Panc1 (cell line): ENCODE measurements at regions not wholly inside any gene's neighbourhood (a gene's known extent, or its start where the extent isn't known, plus 50 kb on each side); places are given as distances from the start of the nearest gene placed in this dataset.

Source experiments
- CTCF ChIP-seq: fragments of 450-650 bp; IDR thresholded peaks from 2 replicates; pipeline ENCODE4 v1.5.1; 2017; ENCODE audit warnings: mild to moderate bottlenecking
- POLR2AphosphoS5 ChIP-seq: IDR thresholded peaks from 2 replicates; pipeline ENCODE4 v1.6.1; 2012; ENCODE audit warnings: mild to moderate bottlenecking, low read depth, low read length, moderate library complexity
- REST ChIP-seq, 2 experiments: IDR thresholded peaks; 2 replicates each; pipeline ENCODE4 v1.6.1; 2011 to 2012; ENCODE audit warnings: low read depth in 2 of 2, control low read depth in 1 of 2, low read length in 1 of 2, mild to moderate bottlenecking in 1 of 2, moderate library complexity in 1 of 2; ENCODE audit not compliant: insufficient read depth in 1 of 2
- SIN3A ChIP-seq: IDR thresholded peaks from 2 replicates; pipeline ENCODE4 v1.6.1; 2012; ENCODE audit warnings: low read depth, mild to moderate bottlenecking, low read length, moderate library complexity, borderline replicate concordance; ENCODE audit not compliant: insufficient read depth

- no peak for TF ChIP-seq CTCF
- no peak for TF ChIP-seq SIN3A
- TF ChIP-seq REST (IDR thresholded peaks at IDR 0.05; ENCODE audit: insufficient read depth in 1 of 2, low read depth in 2 of 2, low read length in 1 of 2), result no peak
- no peak for TF ChIP-seq POLR2AphosphoS5
These were observed 1249.0 kb upstream of the CITED2 start for GRCh38 chr6:140623498-140623897.
